IMR-90 (cell line): ENCODE measurements at regions not wholly inside any gene's neighbourhood (a gene's known extent, or its start where the extent isn't known, plus 50 kb on each side); places are given as distances from the start of the nearest gene placed in this dataset.

ENCODE experiments used
- ATAC-seq: fragments of 200-7000 bp; cut with Tn5 transposase; 2 replicates; pipeline ENCODE4 v1.9.1; 2020; ENCODE audit warnings: low read depth, mild to moderate bottlenecking, moderate library complexity
- BruUV-seq: library from RNA; stranded (reverse); fragments of 400-500 nt; replicated peaks from 2 replicates; lab custom pipeline; 2021; lab: Mats Ljungman, UMichigan
- CTCF ChIA-PET: fragments of 300-600 bp; formaldehyde crosslinking; extraction: SDS; loops from one replicate; lab custom pipeline; 2021; ENCODE audit warnings: antibody characterized with exemption; lab: Yijun Ruan, JAX
- POLR2A ChIA-PET: fragments of 300-600 bp; sonication (Branson Sonifier 250); formaldehyde crosslinking; loops from one replicate; lab custom pipeline; 2022; ENCODE audit warnings: antibody characterized with exemption; ENCODE audit not compliant: unreplicated experiment; lab: Charles Lee
- DNase-seq: peaks from one replicate; pipeline ENCODE4 v3.0.0; 2013
- H2AFZ ChIP-seq: replicated peaks from 2 replicates; pipeline ENCODE3; 2013; ENCODE audit warnings: low read length, mild to moderate bottlenecking; ENCODE audit not compliant: poor library complexity
- H2AK5ac ChIP-seq: 2 replicates; pipeline ENCODE4 v1.6.1; 2013; ENCODE audit warnings: low read depth, low read length, inconsistent platforms
- H2AK9ac ChIP-seq: replicated peaks from 2 replicates; pipeline ENCODE3; 2013; ENCODE audit warnings: mild to moderate bottlenecking, low read depth, low read length, moderate library complexity; ENCODE audit not compliant: poor library complexity
- H2BK120ac ChIP-seq: 2 replicates; pipeline ENCODE4 v1.6.1; 2013; ENCODE audit warnings: low read depth, low read length, inconsistent platforms
- H2BK15ac ChIP-seq: 3 replicates; pipeline ENCODE4 v1.6.1; 2013; ENCODE audit warnings: low read depth, low read length, inconsistent platforms
- H2BK20ac ChIP-seq: 2 replicates; pipeline ENCODE4 v1.6.1; 2013; ENCODE audit warnings: low read depth, mild to moderate bottlenecking, inconsistent platforms, low read length, moderate library complexity
- H2BK5ac ChIP-seq: 2 replicates; pipeline ENCODE4 v1.6.1; 2013; ENCODE audit warnings: mild to moderate bottlenecking, low read depth, low read length, inconsistent platforms; ENCODE audit not compliant: poor library complexity, severe bottlenecking
- H3K14ac ChIP-seq: replicated peaks from 2 replicates; pipeline ENCODE4 v1.6.1; 2013; ENCODE audit warnings: low read depth, low read length, inconsistent platforms
- H3K18ac ChIP-seq: 2 replicates; pipeline ENCODE4 v1.6.1; 2013; ENCODE audit warnings: low read depth, low read length, control low read depth
- H3K23ac ChIP-seq: 2 replicates; pipeline ENCODE4 v1.6.1; 2013; ENCODE audit warnings: low read depth, low read length, inconsistent platforms
- H3K27ac ChIP-seq: 2 replicates; pipeline ENCODE4 v1.5.1; 2013; ENCODE audit warnings: mild to moderate bottlenecking, control low read depth, low read length; ENCODE audit not compliant: insufficient read depth
- H3K27me3 ChIP-seq: 2 replicates; pipeline ENCODE4 v1.6.1; 2013; ENCODE audit warnings: low read length; ENCODE audit not compliant: control insufficient read depth, insufficient read depth
- H3K36me3 ChIP-seq: 2 replicates; pipeline ENCODE4 v1.6.1; 2013; ENCODE audit warnings: low read length, mixed read lengths; ENCODE audit not compliant: control insufficient read depth, insufficient read depth
- H3K4ac ChIP-seq: 2 replicates; pipeline ENCODE4 v1.6.1; 2013; ENCODE audit warnings: low read depth, low read length, inconsistent platforms
- H3K4me1 ChIP-seq: 2 replicates; pipeline ENCODE4 v1.6.1; 2013; ENCODE audit warnings: low read length, mixed read lengths; ENCODE audit not compliant: control insufficient read depth, insufficient read depth
- H3K4me2 ChIP-seq: 2 replicates; pipeline ENCODE4 v1.6.1; 2013; ENCODE audit warnings: low read depth, mild to moderate bottlenecking, control low read depth, low read length, moderate library complexity
- H3K4me3 ChIP-seq: 2 replicates; pipeline ENCODE4 v1.5.1; 2013; ENCODE audit warnings: low read depth, mild to moderate bottlenecking, control low read depth, low read length, moderate library complexity; ENCODE audit not compliant: insufficient read depth
- H3K56ac ChIP-seq: 2 replicates; pipeline ENCODE4 v1.6.1; 2013; ENCODE audit warnings: low read length, inconsistent platforms; ENCODE audit not compliant: insufficient read depth; ENCODE audit errors: extremely low read depth
- H3K79me1 ChIP-seq, 2 experiments: 2 replicates each; pipeline ENCODE4 v1.6.1; 2013; ENCODE audit warnings: low read length in 2 of 2, inconsistent platforms in 1 of 2, low read depth in 1 of 2
- H3K9ac ChIP-seq: 2 replicates; pipeline ENCODE4 v1.6.1; 2013; ENCODE audit warnings: low read depth, low read length, control low read depth
- H3K9me1 ChIP-seq: 2 replicates; pipeline ENCODE4 v1.6.1; 2013; ENCODE audit warnings: low read length, inconsistent platforms; ENCODE audit not compliant: insufficient read depth
- H3K9me3 ChIP-seq: 2 replicates; pipeline ENCODE4 v1.6.1; 2013; ENCODE audit warnings: low read length; ENCODE audit not compliant: control insufficient read depth, insufficient read depth
- H4K20me1 ChIP-seq: 2 replicates; pipeline ENCODE4 v1.6.1; 2013; ENCODE audit warnings: low read length, inconsistent platforms; ENCODE audit not compliant: insufficient read depth
- H4K5ac ChIP-seq: 2 replicates; pipeline ENCODE4 v1.6.1; 2013; ENCODE audit warnings: mild to moderate bottlenecking, low read depth, low read length, control low read depth
- H4K8ac ChIP-seq, 2 experiments: 2 replicates each; pipeline ENCODE4 v1.6.1; 2013; ENCODE audit warnings: low read depth in 2 of 2, low read length in 2 of 2, control low read depth in 1 of 2, inconsistent platforms in 1 of 2
- H4K91ac ChIP-seq: 2 replicates; pipeline ENCODE4 v1.6.1; 2013; ENCODE audit warnings: low read depth, low read length, inconsistent platforms; ENCODE audit not compliant: insufficient read depth
- BHLHE40 ChIP-seq: fragments of 150-350 bp; IDR thresholded peaks from 2 replicates; pipeline ENCODE4 v1.6.1; 2016; ENCODE audit warnings: mild to moderate bottlenecking, low read depth, low read length
- CEBPB ChIP-seq: IDR thresholded peaks from 2 replicates; pipeline ENCODE4 v1.6.1; 2012; ENCODE audit warnings: low read depth, low read length, improper control_type of control experiment
- CHD1 ChIP-seq: IDR thresholded peaks from 2 replicates; pipeline ENCODE4 v1.6.1; 2012; ENCODE audit warnings: low read depth, low read length, improper control_type of control experiment
- CTCF ChIP-seq: conservative IDR thresholded peaks from 2 replicates; pipeline ENCODE4 v1.5.1; 2012; ENCODE audit warnings: mild to moderate bottlenecking, low read depth, low read length, improper control_type of control experiment
- ELK1 ChIP-seq: fragments of 150-350 bp; IDR thresholded peaks from 2 replicates; pipeline ENCODE4 v1.6.1; 2016; ENCODE audit warnings: low read depth, mild to moderate bottlenecking, low read length, moderate library complexity, borderline replicate concordance
- FOS ChIP-seq: fragments of 150-350 bp; IDR thresholded peaks from 2 replicates; pipeline ENCODE4 v1.6.1; 2016; ENCODE audit warnings: low read depth, low read length
- MAFK ChIP-seq: IDR thresholded peaks from 2 replicates; pipeline ENCODE4 v1.6.1; 2012; ENCODE audit warnings: low read depth, low read length, improper control_type of control experiment
- MAZ ChIP-seq: IDR thresholded peaks from 2 replicates; pipeline ENCODE4 v1.6.1; 2012; ENCODE audit warnings: low read depth, mild to moderate bottlenecking, low read length, improper control_type of control experiment, moderate library complexity, borderline replicate concordance
- MXI1 ChIP-seq: IDR thresholded peaks from 2 replicates; pipeline ENCODE4 v1.6.1; 2012; ENCODE audit warnings: low read depth, mild to moderate bottlenecking, low read length, moderate library complexity, borderline replicate concordance
- NFE2L2 ChIP-seq: fragments of 150-350 bp; IDR thresholded peaks from 2 replicates; pipeline ENCODE4 v1.6.1; 2016; ENCODE audit warnings: low read depth, mild to moderate bottlenecking, low read length
- POLR2A ChIP-seq: IDR thresholded peaks from 2 replicates; pipeline ENCODE4 v1.6.1; 2012; ENCODE audit warnings: mild to moderate bottlenecking, low read depth, low read length
- RAD21 ChIP-seq: IDR thresholded peaks from 2 replicates; pipeline ENCODE4 v1.6.1; 2012; ENCODE audit warnings: low read length, improper control_type of control experiment
- RCOR1 ChIP-seq: IDR thresholded peaks from 2 replicates; pipeline ENCODE4 v1.6.1; 2012; ENCODE audit warnings: mild to moderate bottlenecking, low read length, improper control_type of control experiment; ENCODE audit not compliant: insufficient replicate concordance
- RFX5 ChIP-seq: IDR thresholded peaks from 2 replicates; pipeline ENCODE4 v1.8.0; 2012; ENCODE audit warnings: low read depth, mild to moderate bottlenecking, low read length, moderate library complexity
- SMC3 ChIP-seq: fragments of 150-350 bp; IDR thresholded peaks from 2 replicates; pipeline ENCODE4 v1.6.1; 2016; ENCODE audit warnings: low read depth, mild to moderate bottlenecking, antibody characterized with exemption, low read length, moderate library complexity
- USF2 ChIP-seq: fragments of 150-350 bp; IDR thresholded peaks from 2 replicates; pipeline ENCODE4 v1.6.1; 2017; ENCODE audit warnings: mild to moderate bottlenecking, antibody characterized with exemption, low read length, low read depth
- WGBS, 2 experiments: methylation state at CpG; one replicate each; pipeline versions ENCODE4 v1.1.5 to v1.1.7; 2013; ENCODE audit warnings: missing lambda C conversion rate in 2 of 2; ENCODE audit not compliant: insufficient read length in 1 of 2; ENCODE audit errors: extremely low coverage in 2 of 2; 5-methylcytosine and 5-hydroxymethylcytosine counted together
- dilution Hi-C: fragments of 300-500 bp; cut with HindIII; formaldehyde crosslinking; loops from one replicate; pipeline ENCODE4 v1.14.3; 2018; ENCODE audit warnings: low sequenced_read_pairs; ENCODE audit not compliant: unreplicated experiment
- in situ Hi-C: fragments of 300-500 bp; cut with MboI; formaldehyde crosslinking; loops from 3 replicates; pipeline ENCODE4 v1.14.3; 2019; ENCODE audit warnings: low sequenced_read_pairs, inconsistent platforms, mixed read lengths
- intact Hi-C: fragments of 100-400 bp; cut with micrococcal nuclease; formaldehyde crosslinking; loops from 2 replicates; pipeline ENCODE4 v1.10.0; 2022

GRCh38 chr5:20618340-20618739 lies 630.3 kb upstream of the CDH18 start:
- in situ Hi-C loops (no loop called here), dilution Hi-C loops (no loop called here), intact Hi-C loops (no loop called here)
- H4K8ac ChIP-seq: no peak overlapping the region
- H3K79me1 ChIP-seq: no peaks in the 10 kb centered on the region
- TF ChIP-seq NFE2L2 (no peak), FOS (no peak), RCOR1 (no peak), CEBPB (no peak), POLR2A (no peak), ELK1 (no peak), RFX5 (no peak), MXI1 (no peak), BHLHE40 (no peak), MAFK (no peak), USF2 (no peak), MAZ (no peak), CHD1 (no peak), SMC3 (no peak), CTCF (no peak), RAD21 (no peak)
- no peak overlapping the region for H4K91ac ChIP-seq
- no peaks in the 10 kb centered on the region for H3K36me3 ChIP-seq
- H2AK9ac ChIP-seq: no peak overlapping the region
- no peak overlapping the region for H3K4me3 ChIP-seq
- no peaks in the 10 kb centered on the region for H3K9me1 ChIP-seq
- H2BK120ac ChIP-seq: no peak overlapping the region
- H2BK20ac ChIP-seq: no peak overlapping the region
- no peak overlapping the region for H2AK5ac ChIP-seq
- POLR2A ChIA-PET: no interaction called here
- H2AFZ ChIP-seq: no peak overlapping the region
- CTCF ChIA-PET: no interaction called here
- H3K4me2 ChIP-seq: no peak overlapping the region
- no peak overlapping the region for H4K5ac ChIP-seq
- H2BK5ac ChIP-seq: no peak overlapping the region
- H3K4me1 ChIP-seq: no peaks in the 10 kb centered on the region
- H3K14ac ChIP-seq: no peak overlapping the region
- no peak overlapping the region for H3K27ac ChIP-seq
- ATAC-seq (no peak), DNase-seq (no peak)
- no peak overlapping the region for H3K9ac ChIP-seq
- H4K20me1 ChIP-seq: no peaks in the 10 kb centered on the region
- H3K18ac ChIP-seq: no peak overlapping the region
- no peak overlapping the region for H2BK15ac ChIP-seq
- no peak overlapping the region for H3K4ac ChIP-seq
- H3K56ac ChIP-seq: no peak overlapping the region
- H3K9me3 ChIP-seq: peaks cover 6% of the 10 kb centered on the region; the same call in 1 of the 2 replicates
- WGBS, 2 experiments: no CpG with 5 or more reads among the region's 1 CpG
- H3K27me3 ChIP-seq: no peaks in the 10 kb centered on the region
- no TSS peak for BruUV-seq
- no peak overlapping the region for H3K23ac ChIP-seq
